ENCODE measurements at regions not wholly inside any gene's neighbourhood (a gene's known extent, or its start where the extent isn't known, plus 50 kb on each side); places are given as distances from the start of the nearest gene placed in this dataset.

GRCh38 chr7:1331561-1332467, 99.1 kb downstream of the UNCX start:
- H3K27me3 ChIP-seq: peaks cover 51% of the 10 kb centered on the region
- peaks cover 0 to 2% of the 10 kb centered on the region in 2 donors for H3K9me3 ChIP-seq
- in situ Hi-C loops (cut with MboI; ENCODE audit: low pct_ligation_motif_present in 1 of 4, low pct_unique_long_range_greater_than_20kb in 1 of 4, low sequenced_read_pairs in 3 of 4) (no loop called here), intact Hi-C loops (cut with DNase I; ENCODE audit: low total_unique reads) (no loop called here)
- H3K27ac ChIP-seq: no peak overlapping the region
- 50 to 53% methylated on average over 6 to 21 of the region's 21 CpGs for WGBS, 2 donors (ENCODE audit: low coverage in 1 of 2)
- no peak for TF ChIP-seq POLR2A (IDR thresholded peaks at IDR 0.05)
- no peak for TF ChIP-seq CTCF (IDR thresholded peaks at IDR 0.05)
- no peak for TF ChIP-seq POLR2AphosphoS5 (IDR thresholded peaks at IDR 0.05)
- TF ChIP-seq EP300 (IDR thresholded peaks at IDR 0.05; ENCODE audit: low read depth): no peak
- no peak overlapping the region for H3K4me3 ChIP-seq
- no peak for DNase-seq
- H3K4me1 ChIP-seq: no peaks in the 10 kb centered on the region
- H3K36me3 ChIP-seq: no peaks in the 10 kb centered on the region

- WGBS, 2 donors (ENCODE audit: low coverage in 1 of 2): 83 to 88% methylated on average over 3 of the region's 3 CpGs
- Histone ChIP-seq H3K36me3 (no peaks in the 10 kb centered on the region), H3K4me1 (no peaks in the 10 kb centered on the region), H3K27me3 (peaks cover 58% of the 10 kb centered on the region), H3K4me3 (no peak overlapping the region), H3K27ac (no peak overlapping the region), H3K9me3 (peaks cover 0 to 7% of the 10 kb centered on the region in 2 donors)
- TF ChIP-seq EP300 (IDR thresholded peaks at IDR 0.05; ENCODE audit: low read depth) (no peak), POLR2AphosphoS5 (IDR thresholded peaks at IDR 0.05) (no peak), CTCF (IDR thresholded peaks at IDR 0.05) (no peak), POLR2A (IDR thresholded peaks at IDR 0.05) (no peak)
- DNase-seq: no peak
- in situ Hi-C loops (cut with MboI; ENCODE audit: low pct_ligation_motif_present in 1 of 4, low pct_unique_long_range_greater_than_20kb in 1 of 4, low sequenced_read_pairs in 3 of 4): no loop called here
- intact Hi-C loops (cut with DNase I; ENCODE audit: low total_unique reads): no loop called here
These were observed 103.8 kb downstream of the UNCX start for GRCh38 chr7:1336509-1336908.

- Histone ChIP-seq H3K27me3 (peaks cover 39% of the 10 kb centered on the region), H3K4me1 (no peaks in the 10 kb centered on the region), H3K9me3 (peaks cover 0 to 7% of the 10 kb centered on the region in 2 donors), H3K36me3 (no peaks in the 10 kb centered on the region), H3K4me3 (no peak overlapping the region), H3K27ac (no peak overlapping the region)
- no peak for DNase-seq
- TF ChIP-seq POLR2AphosphoS5 (IDR thresholded peaks at IDR 0.05): no peak
- TF ChIP-seq POLR2A (IDR thresholded peaks at IDR 0.05): no peak
- no peak for TF ChIP-seq EP300 (IDR thresholded peaks at IDR 0.05; ENCODE audit: low read depth)
- TF ChIP-seq CTCF (IDR thresholded peaks at IDR 0.05): no peak
- 94% methylated on average over 2 of the region's 2 CpGs; no CpG with 5 or more reads in 1 of the 2 donors for WGBS, 2 donors (ENCODE audit: low coverage in 1 of 2)
- intact Hi-C loops (cut with DNase I; ENCODE audit: low total_unique reads): no loop called here
- in situ Hi-C loops (cut with MboI; ENCODE audit: low pct_ligation_motif_present in 1 of 4, low pct_unique_long_range_greater_than_20kb in 1 of 4, low sequenced_read_pairs in 3 of 4): no loop called here
These were observed 106.9 kb downstream of the UNCX start for GRCh38 chr7:1339611-1340010.

GRCh38 chr7:1340031-1340430, 107.4 kb downstream of the UNCX start:
- peaks cover 35% of the 10 kb centered on the region for H3K27me3 ChIP-seq
- no peaks in the 10 kb centered on the region for H3K4me1 ChIP-seq
- H3K36me3 ChIP-seq: no peaks in the 10 kb centered on the region
- H3K4me3 ChIP-seq: no peak overlapping the region
- in situ Hi-C loops (cut with MboI; ENCODE audit: low pct_ligation_motif_present in 1 of 4, low pct_unique_long_range_greater_than_20kb in 1 of 4, low sequenced_read_pairs in 3 of 4): no loop called here
- TF ChIP-seq EP300 (IDR thresholded peaks at IDR 0.05; ENCODE audit: low read depth) (no peak), CTCF (IDR thresholded peaks at IDR 0.05) (no peak), POLR2A (IDR thresholded peaks at IDR 0.05) (no peak), POLR2AphosphoS5 (IDR thresholded peaks at IDR 0.05) (no peak)
- DNase-seq: no peak
- intact Hi-C loops (cut with DNase I; ENCODE audit: low total_unique reads): no loop called here
- H3K27ac ChIP-seq: no peak overlapping the region
- H3K9me3 ChIP-seq: peaks cover 0 to 7% of the 10 kb centered on the region in 2 donors
- 43 to 72% methylated on average over 1 to 3 of the region's 3 CpGs for WGBS, 2 donors (ENCODE audit: low coverage in 1 of 2)
